NCI-H524 (cell line): ENCODE measurements at regions not wholly inside any gene's neighbourhood (a gene's known extent, or its start where the extent isn't known, plus 50 kb on each side); places are given as distances from the start of the nearest gene placed in this dataset.
"Not testable (repeated sequence)": the region's sequence is repeated elsewhere in the genome, so short reads cannot be mapped to it uniquely, and the experiment has no call there.

Experiments
- DNase-seq, 2 experiments: peaks; one replicate each; lab custom pipeline; 2025; lab: John Stamatoyannopoulos, UW

DNA sequence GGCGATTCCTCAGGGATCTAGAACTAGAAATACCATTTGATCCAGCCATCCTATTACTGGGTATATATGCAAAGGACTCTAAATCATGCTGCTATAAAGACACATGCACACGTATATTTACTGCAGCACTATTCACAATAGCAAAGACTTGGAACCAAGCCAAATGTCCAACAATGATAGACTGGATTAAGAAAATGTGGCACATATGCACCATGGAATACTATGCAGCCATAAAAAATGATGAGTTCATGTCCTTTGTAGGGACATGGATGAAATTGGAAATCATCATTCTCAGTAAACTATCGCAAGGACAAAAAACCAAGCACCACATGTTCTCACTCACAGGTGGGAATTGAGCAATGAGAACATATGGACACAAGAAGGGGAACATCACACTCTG, 93.1 kb upstream of the NT5E start:
- not testable (repeated sequence) for DNase-seq

DNA sequence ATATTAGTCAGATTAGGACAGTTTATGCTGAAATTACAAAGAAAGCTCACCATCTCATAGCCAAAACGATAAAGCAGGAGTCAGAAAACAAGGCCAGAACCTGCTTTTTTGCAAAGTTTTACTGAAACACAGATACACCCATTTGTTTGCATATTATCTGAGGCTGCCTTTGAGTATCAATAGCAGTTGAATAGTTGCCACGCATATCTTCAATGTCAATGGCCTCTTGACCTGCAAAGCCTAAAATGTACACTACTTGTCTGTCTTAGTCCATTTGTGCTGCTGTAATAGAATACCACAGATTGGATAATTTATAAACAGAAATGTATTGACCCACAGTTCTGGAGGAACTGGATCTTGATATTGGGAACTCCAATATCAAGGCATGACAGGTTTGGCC, 94.1 kb upstream of the NT5E start:
- DNase-seq = no peak

DNA sequence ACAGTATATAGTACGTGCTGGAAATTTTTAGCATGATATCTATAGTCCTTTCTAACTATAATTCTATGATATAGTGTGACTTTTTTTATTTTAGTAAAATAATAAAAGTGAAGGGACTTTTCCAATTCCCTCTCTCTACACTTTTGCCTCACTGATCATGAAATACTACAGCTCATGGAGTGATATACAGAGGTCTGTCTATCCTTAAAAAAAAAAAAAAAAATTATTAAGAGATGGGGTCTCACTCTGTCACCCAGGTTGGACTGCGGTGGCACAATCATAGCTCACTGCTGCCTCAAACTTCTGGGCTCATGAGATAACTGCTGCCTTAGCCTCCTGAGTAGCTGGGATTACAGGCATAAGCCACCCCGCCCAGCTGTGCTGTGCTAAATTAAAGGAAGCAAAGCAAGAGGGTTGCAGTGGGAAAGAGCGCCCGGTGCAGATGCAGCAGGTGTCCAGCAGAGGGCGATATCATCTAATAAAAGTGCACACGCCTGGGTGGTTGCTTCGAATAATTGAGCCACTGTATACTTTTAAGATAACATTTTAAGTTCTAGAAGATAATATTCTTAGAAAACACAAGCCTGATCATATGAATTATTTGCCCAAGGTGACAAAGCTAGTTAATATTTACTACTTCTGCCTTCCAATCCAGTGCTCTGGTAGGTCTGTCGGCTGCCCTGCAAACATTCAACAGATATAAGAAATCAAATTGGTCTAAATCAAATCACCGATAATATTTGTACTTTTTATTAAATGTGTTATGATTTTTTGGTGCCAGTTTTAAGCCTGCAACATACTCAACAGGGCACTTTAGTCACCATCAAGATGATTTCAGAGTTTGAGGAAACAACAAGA, 94.9 kb upstream of the NT5E start:
- peak; percentile 75 to 86 for DNase-seq

DNA sequence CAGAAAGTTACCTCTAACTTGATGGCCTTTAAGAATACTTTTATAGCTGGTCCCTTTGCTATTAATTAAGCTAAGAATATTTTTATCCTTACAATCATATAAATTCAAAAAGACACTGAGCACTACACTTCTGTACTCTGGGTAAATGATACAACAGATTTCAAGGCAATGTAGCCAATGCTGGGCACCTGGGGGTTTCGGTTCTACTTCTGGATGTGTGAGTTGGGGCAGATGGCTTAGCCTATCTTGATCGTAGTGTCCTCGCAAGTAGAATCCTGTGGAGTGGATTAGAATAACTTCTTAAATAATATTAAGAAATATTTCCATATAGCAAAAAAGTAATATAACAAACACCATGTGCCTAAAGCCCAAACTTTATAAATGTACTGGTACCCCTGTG, 96.9 kb upstream of the NT5E start:
- no peak for DNase-seq

DNA sequence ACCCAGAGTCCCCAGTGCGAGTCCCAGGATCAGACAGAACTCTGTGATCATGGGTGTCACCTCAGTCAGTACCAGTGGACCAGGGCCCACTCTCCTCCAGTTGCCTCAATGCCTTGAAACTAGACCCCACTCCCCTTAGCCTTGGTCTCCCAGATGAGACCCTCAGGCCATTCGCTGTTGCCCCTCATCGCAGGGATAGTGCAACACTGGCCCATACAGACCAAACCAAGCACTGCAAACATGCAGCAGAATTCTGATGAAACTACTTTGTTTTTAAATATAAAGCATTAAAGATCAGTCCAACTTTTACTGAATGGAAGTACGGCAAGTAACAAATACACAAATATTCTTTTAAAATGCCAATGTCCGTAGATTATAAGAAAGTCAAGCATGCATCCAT, 101.2 kb upstream of the NT5E start:
- DNase-seq = no peak

DNA sequence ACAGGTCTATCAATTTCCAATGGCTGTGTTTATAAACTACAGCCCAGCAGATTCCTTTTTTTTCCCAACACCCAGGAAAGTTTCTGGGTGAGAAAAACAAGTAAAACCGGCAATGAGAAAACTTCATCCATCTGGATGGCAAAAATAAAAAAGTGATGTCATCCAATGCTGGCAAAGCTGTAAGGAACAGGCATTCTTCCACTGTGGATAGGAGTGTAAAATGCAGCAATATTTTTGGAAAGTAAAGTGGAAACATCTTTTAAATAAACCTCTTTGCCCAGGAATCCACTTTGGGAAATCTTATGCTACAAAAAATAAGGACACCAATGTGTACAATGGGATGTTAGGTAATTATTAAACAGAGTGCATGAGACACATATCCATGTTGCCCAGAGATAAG, 102.1 kb upstream of the NT5E start:
- DNase-seq = no peak

DNA sequence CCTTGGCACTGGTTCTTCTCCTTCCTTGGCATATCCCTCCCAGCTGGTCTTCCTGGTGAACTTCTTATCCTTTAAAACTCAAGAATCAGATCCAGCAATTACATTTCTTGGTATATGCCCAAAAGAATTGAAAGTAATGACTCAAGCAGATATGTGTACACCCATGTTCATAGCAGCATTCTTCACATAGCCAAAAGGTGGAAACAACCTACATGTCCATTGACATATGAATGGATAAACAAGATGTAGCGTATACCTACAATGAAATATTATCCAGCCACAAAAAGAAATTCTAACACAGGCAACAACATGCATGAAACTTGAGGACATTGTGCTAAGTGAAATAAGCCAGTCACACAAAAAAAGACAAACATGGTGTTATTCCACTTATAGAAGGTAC, 103.7 kb upstream of the NT5E start:
- no peak for DNase-seq

DNA sequence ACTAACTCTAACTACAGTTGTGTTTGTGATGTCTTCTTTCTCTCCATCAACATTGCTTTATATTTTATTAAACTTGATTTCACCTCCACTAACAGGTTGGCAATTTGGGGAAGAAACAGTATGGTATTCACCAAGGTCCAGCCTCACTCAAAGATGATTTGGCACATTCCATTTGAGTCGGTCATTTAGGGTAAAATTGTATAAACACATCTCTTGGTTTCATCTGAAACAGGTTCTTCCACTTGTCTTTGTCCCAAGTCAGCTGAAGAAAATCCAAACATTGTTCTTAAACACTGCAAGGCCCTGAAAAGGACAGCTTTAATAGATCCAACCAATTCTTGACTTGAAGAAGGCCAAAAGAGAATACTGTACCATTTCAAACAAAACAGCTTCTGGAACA, 104.9 kb upstream of the NT5E start:
- DNase-seq = no peak

DNA sequence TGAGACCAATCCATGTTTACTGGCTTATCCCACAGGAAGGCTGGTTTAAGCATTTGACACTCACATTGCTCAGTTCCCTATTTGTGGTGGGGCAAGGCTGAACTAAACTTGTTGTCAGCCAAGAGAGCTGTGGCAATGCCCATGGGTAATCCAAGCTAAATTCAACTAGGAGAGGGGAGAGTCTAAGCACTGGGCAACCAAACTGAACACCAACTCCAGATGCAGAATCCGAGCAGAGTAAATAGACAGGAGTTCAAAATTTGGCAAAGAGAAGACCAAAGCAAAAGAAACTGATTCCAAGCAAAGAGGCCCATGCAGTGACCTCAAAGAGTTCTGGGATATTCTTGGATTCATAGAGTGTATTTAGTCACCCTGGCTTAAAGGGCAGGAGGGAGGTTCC, 106.5 kb upstream of the NT5E start:
- no peak for DNase-seq

DNA sequence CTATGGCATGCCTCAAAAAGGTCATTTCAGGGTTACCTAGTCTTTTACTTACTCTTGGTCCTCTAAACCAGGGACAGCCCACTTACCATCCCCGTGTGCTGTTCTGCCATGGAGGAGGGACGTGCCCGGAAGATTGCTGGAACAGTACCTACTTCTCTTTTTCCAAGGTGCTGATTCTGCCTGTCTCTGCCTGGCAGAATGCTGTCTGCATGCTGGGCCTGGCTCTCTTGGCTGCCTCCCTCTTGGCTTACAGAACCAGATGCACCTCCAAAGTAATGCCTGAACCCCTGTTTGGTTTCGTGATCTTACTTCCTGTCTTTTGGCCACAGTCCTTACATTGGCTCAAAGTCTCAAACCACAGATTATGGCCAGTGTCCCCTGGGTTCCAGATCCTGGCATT, 120.7 kb upstream of the NT5E start:
- DNase-seq = no peak

DNA sequence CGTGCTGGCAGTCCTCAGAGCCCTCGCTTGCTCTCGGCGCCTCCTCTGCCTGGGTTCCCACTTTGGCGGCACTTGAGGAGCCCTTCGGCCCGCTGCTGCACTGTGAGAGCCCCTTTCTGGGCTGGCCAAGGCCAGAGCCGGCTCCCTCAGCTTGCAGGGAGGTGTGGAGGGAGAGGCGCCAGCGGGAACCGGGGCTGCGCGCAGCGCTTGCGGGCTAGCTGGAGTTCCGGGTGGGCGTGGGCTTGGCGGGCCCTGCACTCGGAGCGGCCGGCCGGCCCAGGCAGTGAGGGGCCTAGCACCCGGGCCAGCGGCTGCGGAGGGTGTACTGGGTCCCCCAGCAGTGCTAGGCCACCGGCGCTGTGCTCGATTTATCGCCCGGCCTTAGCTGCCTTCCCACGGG, 124.1 kb upstream of the NT5E start:
- DNase-seq = not testable (repeated sequence)

DNA sequence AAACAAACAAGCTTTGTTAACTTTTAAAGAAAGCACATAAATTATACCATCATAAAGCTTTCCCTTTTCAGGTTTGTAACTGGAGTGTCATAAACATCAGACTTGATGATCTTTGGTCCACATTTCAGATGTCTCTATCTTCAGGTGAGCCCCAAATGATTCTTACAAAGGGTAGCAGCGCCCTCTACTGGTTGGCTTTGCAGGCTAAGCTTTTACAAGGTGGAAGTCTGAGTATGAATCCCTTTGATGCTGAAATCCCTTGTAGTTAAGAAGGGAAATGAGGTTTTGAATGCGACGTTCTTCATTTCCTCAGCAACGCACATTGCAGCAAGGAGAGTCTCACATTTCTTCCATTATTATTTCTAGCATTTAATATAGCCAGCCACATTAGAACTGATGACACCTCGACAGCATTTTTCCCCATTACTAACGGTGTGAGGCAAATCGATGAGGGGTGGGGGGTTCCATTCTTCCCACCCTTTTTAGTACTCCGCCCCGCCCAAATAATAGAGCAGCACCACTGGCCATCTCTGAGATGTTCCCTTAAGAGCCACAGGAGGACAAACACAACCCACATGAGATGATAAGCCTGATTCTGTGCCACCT, 126.3 kb upstream of the NT5E start:
- peak; percentile 63 to 82 for DNase-seq

DNA sequence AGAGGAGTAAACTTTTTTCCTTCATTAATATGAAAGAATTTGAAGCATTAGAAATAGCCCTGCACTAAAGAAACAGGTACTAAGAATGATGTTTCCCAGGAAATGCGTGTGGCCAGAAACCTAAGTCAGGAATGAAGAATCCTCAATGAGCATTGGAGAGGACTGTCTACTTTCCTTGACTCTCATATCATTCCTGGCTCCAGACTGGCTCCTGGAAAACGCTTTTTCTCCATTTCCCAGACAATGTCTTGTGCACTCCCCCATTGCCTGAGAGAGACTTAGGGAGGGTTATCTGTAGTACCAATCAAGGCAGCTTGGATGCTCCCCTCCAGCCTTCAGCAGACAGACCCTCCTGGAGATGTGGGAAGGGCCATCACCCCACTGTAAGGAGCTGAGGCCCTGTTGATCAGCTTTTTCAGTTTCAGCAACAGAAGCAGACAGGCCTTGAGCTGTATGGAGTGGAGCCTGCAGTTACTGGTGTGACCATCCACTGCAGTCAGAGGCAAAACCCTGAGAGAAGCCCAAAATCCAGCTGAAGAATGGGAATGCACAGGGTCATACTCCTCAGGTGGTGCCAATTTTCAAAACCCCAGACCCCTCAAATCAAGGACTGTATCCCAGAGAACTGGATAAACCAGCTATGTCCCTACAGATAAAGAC, 127.3 kb upstream of the NT5E start:
- DNase-seq = no peak

DNA sequence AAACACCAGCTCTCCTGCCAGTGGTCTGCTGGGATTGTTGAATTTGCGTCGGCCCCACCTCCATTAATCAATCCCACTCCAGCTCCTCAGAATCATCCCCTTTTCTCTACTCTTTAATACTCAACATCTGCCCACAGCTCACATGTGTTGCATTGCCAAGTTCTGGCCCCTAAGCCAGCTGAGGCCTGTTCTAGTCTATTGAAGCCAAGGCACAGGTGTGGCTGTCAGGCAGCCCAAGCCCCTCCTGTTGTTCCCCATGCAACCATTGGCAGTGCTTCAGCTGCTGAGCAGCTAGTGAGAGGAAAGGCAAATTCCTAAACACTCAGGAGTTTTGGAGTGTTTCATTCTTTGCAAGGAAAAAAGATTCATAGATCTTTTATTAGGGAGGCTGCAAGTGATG, 128.0 kb upstream of the NT5E start:
- no peak for DNase-seq

DNA sequence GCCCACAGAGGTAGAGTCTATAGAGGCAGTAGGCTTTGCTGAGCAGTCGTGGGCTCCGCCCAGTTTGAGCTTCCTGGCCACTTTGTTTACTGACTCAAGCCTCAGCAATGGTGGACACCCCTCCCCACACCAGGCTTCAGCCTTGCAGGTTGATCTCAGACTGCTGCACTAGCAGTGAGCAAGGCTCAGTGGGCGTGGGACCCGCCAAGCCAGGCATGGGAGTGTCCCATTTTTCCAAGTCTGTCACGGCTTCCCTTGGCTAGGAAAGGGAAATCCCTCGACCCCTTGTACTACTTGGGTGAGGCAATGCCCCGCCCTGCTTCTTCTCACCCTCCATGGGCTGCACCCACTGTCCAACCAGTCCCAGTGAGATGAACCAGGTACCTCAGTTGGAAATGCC, 135.3 kb upstream of the NT5E start:
- no peak for DNase-seq

DNA sequence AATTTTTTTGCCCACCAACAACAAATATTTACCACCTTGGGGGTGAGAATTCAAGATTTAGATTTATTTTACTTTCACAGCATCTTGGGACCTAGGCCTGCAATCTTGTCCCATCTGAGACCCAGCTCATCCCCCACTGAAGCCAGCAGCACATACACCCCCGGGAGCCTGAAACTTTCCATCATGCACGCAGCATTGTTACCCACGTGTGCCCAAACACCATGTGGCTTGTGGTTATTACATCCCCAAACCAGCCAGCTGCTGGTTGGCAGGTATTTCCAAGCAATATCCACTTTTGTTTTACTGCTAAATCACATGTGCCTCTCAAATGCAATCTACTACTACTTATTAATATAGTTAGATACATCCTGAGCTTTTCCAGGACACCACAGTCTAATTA, 149.3 kb upstream of the NT5E start:
- DNase-seq = no peak

DNA sequence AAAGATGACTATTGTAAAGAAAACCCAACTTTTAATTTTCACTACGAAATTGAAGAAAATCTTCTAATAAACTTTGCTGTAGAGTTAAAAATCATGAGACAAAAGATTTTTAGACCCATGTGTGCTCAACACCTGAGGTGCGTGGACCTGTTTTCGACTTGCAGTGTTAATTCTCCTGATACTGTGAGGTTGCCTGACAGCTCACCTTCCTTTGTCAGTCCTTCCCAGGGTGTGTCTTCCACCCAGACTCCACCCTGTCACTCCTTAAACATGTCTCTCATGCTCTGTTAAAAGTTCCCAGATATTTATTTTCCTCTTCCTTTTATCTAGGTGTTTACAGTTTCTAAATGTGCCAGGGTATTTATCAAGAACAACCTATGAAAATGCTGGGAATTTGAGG, 151.3 kb upstream of the NT5E start:
- no peak for DNase-seq

DNA sequence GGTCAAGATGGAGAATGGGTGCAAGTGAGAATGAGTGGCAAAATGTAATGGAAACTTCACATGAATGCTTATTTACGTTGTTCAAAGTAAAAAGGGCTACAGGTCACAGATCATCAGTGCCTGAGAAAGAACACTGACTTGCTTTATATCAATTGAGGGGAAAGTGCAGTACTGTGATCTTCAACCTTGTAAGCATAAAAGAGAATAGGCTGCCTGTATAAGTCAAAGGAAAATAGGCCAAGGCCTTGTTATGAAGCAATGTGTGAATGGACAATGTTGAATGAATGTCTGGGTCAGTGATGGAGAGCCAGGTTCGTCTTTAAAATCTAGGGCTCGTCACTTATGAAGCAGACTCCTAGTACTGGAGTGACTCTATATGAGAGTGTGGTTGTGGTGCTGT, 158.6 kb upstream of the NT5E start:
- no peak for DNase-seq

DNA sequence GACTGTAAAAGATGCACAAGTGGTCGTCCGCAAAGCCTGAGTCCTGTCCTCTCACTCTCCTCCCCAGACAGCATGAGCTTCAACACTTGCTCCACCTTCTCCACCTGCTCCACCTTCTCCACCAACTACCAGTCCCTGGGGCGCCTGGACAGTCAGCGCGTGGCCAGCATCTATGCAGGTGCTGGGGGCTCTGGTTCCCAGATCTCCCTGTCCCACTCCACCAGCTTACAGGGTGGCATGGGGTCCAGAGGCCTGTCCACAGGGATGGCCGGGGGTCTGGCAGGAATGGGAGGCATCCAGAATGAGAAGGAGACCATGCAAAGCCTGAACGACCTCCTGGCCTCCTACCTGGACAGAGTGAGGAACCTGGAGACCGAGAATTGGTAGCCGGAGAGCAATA, 162.2 kb upstream of the NT5E start:
- no peak for DNase-seq

DNA sequence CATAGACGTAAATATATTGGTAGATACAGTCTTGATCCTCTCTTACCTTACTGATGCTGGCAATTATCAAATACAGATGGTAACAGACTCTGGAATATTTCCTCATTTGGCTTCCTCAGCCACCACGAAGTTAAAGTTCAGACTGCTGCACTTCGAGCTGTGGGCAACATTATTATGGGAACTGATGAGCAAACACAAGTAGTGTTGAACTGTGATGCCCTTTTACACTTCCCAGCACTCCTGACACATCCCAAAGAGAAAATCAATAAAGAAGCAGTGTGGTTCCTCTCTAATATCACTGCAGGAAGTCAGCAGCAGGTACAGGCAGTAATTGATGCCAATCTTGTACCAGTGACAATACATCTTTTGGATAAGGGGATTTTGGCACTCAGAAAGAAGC, 162.7 kb upstream of the NT5E start:
- DNase-seq = no peak

DNA sequence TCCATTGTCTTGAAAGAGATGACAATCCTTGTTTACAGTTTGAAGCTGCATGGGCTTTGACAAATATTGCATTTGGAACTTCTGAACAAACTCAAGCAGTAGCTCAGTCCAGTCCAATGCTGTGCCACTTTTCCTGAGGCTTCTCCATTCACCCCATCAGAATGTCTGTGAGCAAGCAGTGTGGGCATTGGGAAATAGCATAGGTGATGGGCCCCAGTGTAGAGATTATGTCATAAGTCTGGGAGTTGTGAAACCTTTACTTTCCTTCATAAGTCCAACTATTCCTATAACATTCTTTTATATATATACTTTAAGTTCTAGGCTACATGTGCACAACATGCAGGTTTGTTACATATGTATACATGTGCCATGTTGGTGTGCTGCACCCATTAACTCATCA, 163.4 kb upstream of the NT5E start:
- DNase-seq = not testable (repeated sequence)

DNA sequence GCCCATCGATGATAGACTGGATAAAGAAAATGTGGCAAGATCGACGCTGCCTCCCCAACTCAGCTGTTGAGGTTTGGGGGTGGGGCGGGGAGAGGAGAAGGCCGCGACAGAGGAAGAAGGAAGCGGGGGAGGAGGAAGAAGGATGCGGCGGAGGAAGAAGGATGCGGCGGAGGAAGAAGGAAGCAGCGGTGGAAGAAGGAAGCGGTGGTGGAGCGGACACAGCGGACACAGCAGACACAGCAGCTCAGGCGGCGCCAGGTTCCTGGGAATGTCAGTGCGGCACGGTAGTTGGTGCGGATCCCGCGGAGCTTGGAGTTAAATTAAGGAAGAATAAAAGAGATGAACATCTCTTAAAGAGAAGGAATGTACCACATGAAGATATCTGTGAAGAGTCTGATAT, 163.9 kb upstream of the NT5E start:
- no peak for DNase-seq

DNA sequence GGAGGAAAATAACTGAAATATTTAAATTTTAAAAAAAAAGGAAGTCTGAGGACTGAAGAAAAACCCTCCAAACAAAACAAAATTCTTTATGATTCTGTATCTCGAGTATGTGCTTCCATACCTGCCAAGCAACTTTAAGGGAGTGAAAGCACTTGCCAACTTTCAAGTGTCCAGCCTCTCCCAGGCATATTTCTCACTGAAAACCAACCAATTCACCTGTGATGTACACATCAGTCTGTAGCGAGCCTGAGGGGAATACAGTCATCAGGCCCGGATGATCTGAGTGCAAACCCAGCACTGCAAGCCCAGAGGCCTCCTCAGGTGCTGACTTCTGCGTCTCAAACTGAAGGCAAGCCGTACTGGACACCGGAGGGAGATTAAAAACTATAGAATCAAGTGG, 164.8 kb upstream of the NT5E start:
- no peak for DNase-seq
